ENCODE measurements at regions not wholly inside any gene's neighbourhood (a gene's known extent, or its start where the extent isn't known, plus 50 kb on each side); places are given as distances from the start of the nearest gene placed in this dataset.

GRCh38 chr11:127670374-127671119 lies 670.0 kb upstream of the KIRREL3 start:
- Histone ChIP-seq H3K36me3 (ENCODE audit: control insufficient read depth, low read length) (no peaks in the 10 kb centered on the region), H3F3A (ENCODE audit: control insufficient read depth, insufficient read depth) (no peaks in the 10 kb centered on the region), H3K27ac (ENCODE audit: low read depth, low read length) (no peak overlapping the region), H3K4me2 (ENCODE audit: low read length) (no peak overlapping the region), H3K9me3 (ENCODE audit: control insufficient read depth, insufficient read depth, low read length) (no peaks in the 10 kb centered on the region; the same call in 1 of the 2 replicates), H3K4me3 (ENCODE audit: low read length) (no peak overlapping the region), H3K9me2 (replicated peaks; ENCODE audit: control insufficient read depth, low read length) (no peaks in the 10 kb centered on the region), H3K4me1 (ENCODE audit: control insufficient read depth, low read length) (no peaks in the 10 kb centered on the region), H4K20me1 (ENCODE audit: control insufficient read depth, insufficient read depth, low read depth, low read length) (no peaks in the 10 kb centered on the region), H3K79me2 (ENCODE audit: control insufficient read depth, low read length) (no peaks in the 10 kb centered on the region), H3K27me3 (ENCODE audit: control insufficient read depth, low read length) (no peaks in the 10 kb centered on the region)
- TF ChIP-seq CTCF (IDR thresholded peaks at IDR 0.05; ENCODE audit: low read depth, low read length, poor library complexity, severe bottlenecking): no peak
- no peak for TF ChIP-seq EZH2phosphoT487 (IDR thresholded peaks at IDR 0.05; ENCODE audit: borderline replicate concordance, low read length)

GRCh38 chr11:127656116-127656836 lies 655.7 kb upstream of the KIRREL3 start:
- no peaks in the 10 kb centered on the region for H3K9me2 ChIP-seq (replicated peaks; ENCODE audit: control insufficient read depth, low read length)
- no peak for TF ChIP-seq CTCF (IDR thresholded peaks at IDR 0.05; ENCODE audit: low read depth, low read length, poor library complexity, severe bottlenecking)
- TF ChIP-seq EZH2phosphoT487 (IDR thresholded peaks at IDR 0.05; ENCODE audit: borderline replicate concordance, low read length): no peak
- H3K9me3 ChIP-seq (ENCODE audit: control insufficient read depth, insufficient read depth, low read length): no peaks in the 10 kb centered on the region
- no peaks in the 10 kb centered on the region for H4K20me1 ChIP-seq (ENCODE audit: control insufficient read depth, insufficient read depth, low read depth, low read length)
- no peak overlapping the region for H3K4me3 ChIP-seq (ENCODE audit: low read length)
- no peak overlapping the region for H3K27ac ChIP-seq (ENCODE audit: low read depth, low read length)
- H3K79me2 ChIP-seq (ENCODE audit: control insufficient read depth, low read length): no peaks in the 10 kb centered on the region
- H3K4me2 ChIP-seq (ENCODE audit: low read length): no peak overlapping the region
- H3K27me3 ChIP-seq (ENCODE audit: control insufficient read depth, low read length): no peaks in the 10 kb centered on the region
- H3K36me3 ChIP-seq (ENCODE audit: control insufficient read depth, low read length): no peaks in the 10 kb centered on the region
- no peaks in the 10 kb centered on the region for H3F3A ChIP-seq (ENCODE audit: control insufficient read depth, insufficient read depth)
- H3K4me1 ChIP-seq (ENCODE audit: control insufficient read depth, low read length): no peaks in the 10 kb centered on the region

- no peaks in the 10 kb centered on the region for H3K36me3 ChIP-seq (ENCODE audit: control insufficient read depth, low read length)
- H3K27me3 ChIP-seq (ENCODE audit: control insufficient read depth, low read length): no peaks in the 10 kb centered on the region
- H3K4me3 ChIP-seq (ENCODE audit: low read length): no peak overlapping the region
- no peak overlapping the region for H3K4me2 ChIP-seq (ENCODE audit: low read length)
- H3F3A ChIP-seq (ENCODE audit: control insufficient read depth, insufficient read depth): no peaks in the 10 kb centered on the region
- H3K4me1 ChIP-seq (ENCODE audit: control insufficient read depth, low read length): no peaks in the 10 kb centered on the region
- H3K9me3 ChIP-seq (ENCODE audit: control insufficient read depth, insufficient read depth, low read length): no peaks in the 10 kb centered on the region
- TF ChIP-seq EZH2phosphoT487 (IDR thresholded peaks at IDR 0.05; ENCODE audit: borderline replicate concordance, low read length) (no peak), CTCF (IDR thresholded peaks at IDR 0.05; ENCODE audit: low read depth, low read length, poor library complexity, severe bottlenecking) (no peak)
- no peaks in the 10 kb centered on the region for H4K20me1 ChIP-seq (ENCODE audit: control insufficient read depth, insufficient read depth, low read depth, low read length)
- H3K79me2 ChIP-seq (ENCODE audit: control insufficient read depth, low read length): no peaks in the 10 kb centered on the region
- no peaks in the 10 kb centered on the region for H3K9me2 ChIP-seq (replicated peaks; ENCODE audit: control insufficient read depth, low read length)
- no peak overlapping the region for H3K27ac ChIP-seq (ENCODE audit: low read depth, low read length)
Observed at GRCh38 chr11:127653076-127653475, 652.5 kb upstream of the KIRREL3 start.

All from DOHH2 (cell line).